CD4-positive, alpha-beta T cell treated with Interleukin-15 for 1 hour (primary cell): ENCODE measurements at regions not wholly inside any gene's neighbourhood (a gene's known extent, or its start where the extent isn't known, plus 50 kb on each side); places are given as distances from the start of the nearest gene placed in this dataset.

Experiments
- DNase-seq: peaks from one replicate; pipeline ENCODE4 v3.0.0-alpha.2; 2020

GRCh38 chr3:13207975-13208705 is 134.9 kb upstream of the IQSEC1 start:
- DNase-seq = no peak

DNA sequence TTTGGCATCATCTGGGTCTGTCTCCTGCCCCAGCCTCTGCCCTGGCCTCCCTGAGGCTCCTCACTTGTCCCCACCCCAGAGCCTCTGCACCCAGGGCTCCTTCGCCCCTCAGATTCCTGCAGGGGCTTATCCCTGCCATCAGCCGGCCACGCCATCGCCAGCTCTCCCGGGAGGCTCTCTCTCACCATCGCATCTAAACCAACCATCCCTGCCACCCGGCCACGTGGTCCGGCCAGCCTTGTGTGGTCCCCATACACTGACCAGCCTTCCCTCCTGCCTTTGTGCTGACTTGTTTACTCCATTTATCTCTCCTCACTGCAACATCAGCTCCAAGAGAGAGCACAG is 134.3 kb upstream of the IQSEC1 start:
- DNase-seq = no peak

GRCh38 chr3:13206799-13207577 is 133.8 kb upstream of the IQSEC1 start:
- no peak for DNase-seq

DNA sequence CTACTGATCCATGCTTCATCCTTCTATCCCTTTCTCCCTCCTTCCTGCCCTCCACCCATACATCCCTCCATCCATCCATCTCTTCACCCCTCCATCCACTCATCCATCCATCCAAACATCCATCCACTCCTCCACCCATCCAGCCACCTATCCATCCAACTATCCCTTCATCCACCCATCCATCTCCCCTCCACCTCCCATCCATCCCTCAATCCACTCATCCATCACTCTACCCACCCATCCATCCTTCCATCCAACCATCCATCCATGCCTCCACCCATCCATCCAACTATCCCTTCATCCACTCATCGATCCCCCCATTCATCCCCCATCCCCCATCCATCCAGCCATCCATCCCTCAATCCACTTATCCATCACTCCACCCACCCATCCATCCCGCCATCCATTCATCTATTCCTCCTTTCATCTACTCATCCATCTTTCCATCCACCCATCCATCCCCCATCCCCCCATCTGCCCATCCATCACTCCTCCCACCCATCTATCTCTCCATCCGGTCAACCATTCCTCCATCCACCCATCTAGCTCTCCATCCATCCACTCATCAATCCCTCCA is 132.4 kb upstream of the IQSEC1 start:
- DNase-seq = no peak

GRCh38 chr3:13204177-13204581 is 130.9 kb upstream of the IQSEC1 start:
- DNase-seq = no peak

DNA sequence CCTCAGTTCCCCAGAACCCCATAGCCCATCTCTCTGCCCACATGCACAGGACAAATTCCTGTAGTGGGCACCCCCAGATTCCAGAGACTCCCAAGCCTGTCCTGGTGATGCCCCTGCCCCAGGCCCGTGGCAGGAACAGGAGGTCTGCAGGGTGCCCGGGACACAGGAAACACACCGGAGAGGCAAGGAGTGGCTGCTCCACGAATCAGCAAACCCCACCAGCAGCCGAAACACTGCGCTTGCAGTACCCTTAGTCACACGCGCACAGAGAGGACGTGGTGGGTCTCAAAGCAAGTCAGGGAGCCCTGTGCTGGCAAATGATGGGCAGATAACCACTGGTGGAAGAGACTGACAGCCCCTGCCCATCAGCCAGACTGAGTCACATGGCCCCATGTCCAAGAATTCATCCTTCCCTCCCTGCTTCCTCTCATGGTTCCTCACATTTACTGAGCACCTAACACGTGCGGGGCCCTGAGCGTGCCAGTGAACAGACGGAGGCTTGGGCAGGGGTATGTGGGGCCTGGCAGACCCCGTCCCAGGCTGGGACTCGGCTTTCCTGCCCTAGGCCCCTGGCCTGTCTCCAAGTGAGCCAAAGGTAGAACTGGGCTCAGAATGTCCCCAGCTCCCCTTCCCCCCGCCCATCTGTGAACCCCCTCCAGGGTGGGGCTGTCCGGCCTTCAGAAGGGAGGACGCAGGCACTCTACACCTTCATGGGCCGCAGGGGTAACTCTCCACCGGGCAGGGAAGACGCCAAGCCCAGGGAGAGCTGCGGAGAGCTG is 130.4 kb upstream of the IQSEC1 start:
- no peak for DNase-seq

- DNase-seq = no peak
Observed at GRCh38 chr3:13202744-13203397, 129.6 kb upstream of the IQSEC1 start.

DNA sequence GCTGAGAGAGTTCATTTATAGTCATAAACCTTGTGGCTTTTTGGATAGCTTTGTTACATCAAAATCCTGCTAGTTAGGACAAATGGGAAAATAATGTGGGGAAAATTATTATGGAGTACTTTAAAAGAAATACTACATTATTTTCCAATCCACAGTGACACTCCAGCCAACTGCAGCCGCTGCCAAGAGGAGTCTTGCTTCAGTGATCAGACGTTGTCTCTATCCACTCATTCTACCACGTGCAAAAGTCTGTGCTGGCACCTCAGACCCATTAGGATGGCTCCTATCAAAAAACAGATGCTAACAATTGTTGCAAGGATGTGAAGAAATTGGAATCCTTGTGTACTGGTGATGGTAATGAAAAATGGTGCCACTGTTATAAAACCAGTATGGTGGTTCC is 128.6 kb upstream of the IQSEC1 start:
- no peak for DNase-seq

GRCh38 chr3:13200946-13201345 is 127.7 kb upstream of the IQSEC1 start:
- no peak for DNase-seq

GRCh38 chr3:13200465-13200864 is 127.2 kb upstream of the IQSEC1 start:
- no peak for DNase-seq

DNA sequence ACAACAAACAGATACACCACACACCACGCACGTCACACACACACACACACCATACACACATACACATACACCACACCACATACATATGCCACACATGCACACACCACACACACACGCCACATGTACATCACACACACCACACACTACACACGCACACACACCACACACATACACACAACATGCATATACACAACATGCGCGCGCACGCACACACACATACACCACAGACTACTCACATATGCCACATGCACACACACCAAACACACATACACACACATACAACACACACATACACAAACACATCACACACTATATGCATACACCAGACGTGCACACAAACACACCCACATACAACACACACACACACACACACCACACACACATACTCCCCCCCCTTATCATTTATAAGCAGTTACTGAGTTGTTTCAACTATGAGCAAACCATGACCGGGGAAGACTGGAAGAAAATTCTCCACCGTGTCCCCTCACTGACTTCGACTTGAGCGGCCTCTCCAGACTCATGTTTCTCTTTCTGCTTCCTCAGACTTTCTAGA is 126.7 kb upstream of the IQSEC1 start:
- DNase-seq = no peak

GRCh38 chr3:13199006-13199776 is 126.0 kb upstream of the IQSEC1 start:
- DNase-seq = no peak

DNA sequence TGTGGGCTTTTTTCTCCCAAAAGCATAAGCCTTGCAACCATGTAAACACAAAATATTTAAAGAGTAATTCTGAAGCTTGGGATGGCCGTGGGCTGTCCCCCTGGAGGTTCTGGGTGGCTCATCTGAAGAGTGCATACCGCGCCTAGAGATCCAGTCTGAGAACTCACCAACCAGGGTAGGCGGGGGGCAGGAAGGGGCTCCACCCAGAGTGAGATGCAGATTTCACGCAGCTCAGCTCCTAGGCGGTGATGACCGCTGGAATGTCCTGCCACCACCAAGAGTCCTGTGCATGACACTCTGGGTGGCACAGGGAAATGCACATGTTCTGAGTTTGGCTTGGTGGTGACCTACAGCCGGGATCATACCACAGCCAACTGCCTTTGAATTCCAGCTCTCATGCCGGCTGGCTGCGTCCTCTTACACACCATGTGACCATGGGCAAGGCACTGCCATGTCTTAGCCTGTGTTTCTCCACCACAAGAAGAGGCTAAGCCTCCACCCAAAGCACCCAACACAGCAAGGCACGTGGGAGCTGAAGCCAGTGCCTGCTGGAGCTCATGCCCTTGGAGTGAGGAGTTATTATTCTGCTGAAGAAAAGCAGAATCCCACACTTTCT is 125.1 kb upstream of the IQSEC1 start:
- DNase-seq = no peak

GRCh38 chr3:13197795-13198194 is 124.6 kb upstream of the IQSEC1 start:
- DNase-seq = no peak

GRCh38 chr3:13197281-13197680 is 124.1 kb upstream of the IQSEC1 start:
- no peak for DNase-seq

DNA sequence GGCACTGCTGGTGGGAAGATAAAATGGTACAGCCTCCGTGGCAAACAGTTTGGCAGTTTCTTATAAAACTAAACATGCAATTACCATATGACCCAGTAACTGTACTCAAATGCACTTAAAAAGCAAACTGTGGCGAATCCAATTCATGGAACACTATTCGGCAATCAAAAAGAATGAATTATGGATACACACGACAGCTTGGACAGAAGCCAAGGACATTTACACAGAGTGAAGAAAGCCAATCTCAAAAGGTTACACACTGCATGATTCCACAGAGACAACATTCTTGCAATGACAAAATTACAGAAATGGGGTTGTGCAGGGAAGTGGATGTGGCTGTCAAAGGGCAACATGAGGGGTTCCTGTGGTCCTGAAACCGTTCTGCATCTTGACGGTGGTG is 122.1 kb upstream of the IQSEC1 start:
- no peak for DNase-seq

- no peak for DNase-seq
Observed at GRCh38 chr3:13194285-13195209, 121.3 kb upstream of the IQSEC1 start.

DNA sequence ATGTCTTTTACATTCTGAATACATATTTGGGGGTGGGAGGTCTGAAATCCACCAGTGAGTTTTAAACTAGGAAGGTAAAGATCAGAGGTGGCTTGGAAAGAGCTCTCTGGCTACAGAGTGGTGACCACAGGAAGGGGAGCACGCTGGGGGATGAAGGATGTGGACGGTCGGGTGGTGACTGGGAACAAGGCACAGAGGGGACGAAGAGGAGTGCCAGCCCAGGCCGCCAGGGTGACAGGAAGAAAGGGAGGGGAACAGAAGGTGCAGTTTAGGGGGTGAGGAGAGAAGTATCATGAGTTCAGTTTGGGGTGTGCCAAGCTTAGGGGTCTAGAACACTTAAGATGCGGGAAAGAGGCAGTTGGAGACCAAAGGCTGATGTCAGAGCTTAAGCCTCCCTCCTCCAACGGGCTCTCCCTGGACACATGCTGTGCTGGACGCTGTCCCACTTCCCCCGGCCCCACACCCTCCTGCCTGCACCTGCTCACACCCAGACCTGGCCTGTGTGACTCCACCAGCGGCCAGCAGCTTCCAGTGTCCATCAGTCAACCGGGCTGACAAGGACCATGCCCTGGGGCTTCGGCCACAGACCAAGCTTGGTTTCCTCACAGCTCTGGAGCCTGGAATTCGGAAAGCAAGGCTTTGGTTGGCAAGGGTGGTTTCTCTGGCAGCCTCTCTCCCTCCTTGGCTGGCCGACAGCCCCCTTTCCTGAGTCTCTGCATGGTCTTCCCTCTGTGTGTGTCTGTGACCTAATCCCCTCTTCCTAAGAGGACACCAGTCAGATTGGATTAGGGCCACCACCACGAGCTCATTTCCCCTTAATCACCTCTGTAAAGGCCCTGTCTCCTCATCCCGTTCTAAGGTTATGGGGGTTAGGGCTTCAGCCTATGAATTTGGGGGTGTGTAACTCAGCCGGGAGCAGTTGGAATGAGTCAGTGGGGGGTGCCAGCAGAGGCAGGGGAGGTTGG is 120.4 kb upstream of the IQSEC1 start:
- DNase-seq = no peak
